22Rv1 (cell line): ENCODE measurements at regions not wholly inside any gene's neighbourhood (a gene's known extent, or its start where the extent isn't known, plus 50 kb on each side); places are given as distances from the start of the nearest gene placed in this dataset.

Experiments used
- ZFX ChIP-seq: fragments of 450-650 bp; IDR thresholded peaks from 2 replicates; pipeline ENCODE4 v1.6.1; 2017; ENCODE audit warnings: antibody characterized with exemption, borderline replicate concordance
- TF ChIP-seq, protein P1 (sequence below): fragments of 450-650 bp; IDR thresholded peaks from 2 replicates; pipeline ENCODE4 v1.5.1; 2017; ENCODE audit warnings: mild to moderate bottlenecking

DNA sequence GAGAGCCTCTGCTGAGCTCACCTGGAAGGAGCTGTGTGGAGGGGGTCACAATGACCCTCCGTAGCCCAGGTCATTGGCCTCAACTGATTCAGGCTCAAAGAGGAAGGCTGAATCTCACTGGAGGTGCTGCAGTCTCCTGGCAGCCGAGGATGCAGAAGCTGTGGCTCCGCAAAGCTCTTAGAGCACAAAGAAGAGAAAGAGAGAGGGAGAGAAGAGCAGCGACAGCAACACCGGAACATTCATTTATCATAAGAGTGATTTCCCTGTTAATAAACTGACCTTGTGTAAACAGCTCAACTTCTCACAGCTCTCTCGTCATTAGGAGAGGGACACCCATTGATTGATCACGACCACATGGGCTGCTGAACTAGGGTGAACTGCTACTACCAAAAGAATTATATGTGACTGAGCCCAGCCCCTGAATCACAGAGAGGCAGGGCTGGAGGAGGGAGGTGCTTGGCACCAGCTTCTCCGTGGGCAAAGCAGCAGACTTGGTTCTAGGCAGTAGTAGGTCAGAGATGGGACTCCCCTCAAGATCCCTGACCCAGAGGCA lies 281.7 kb downstream of the NXPE2 start:
- TF ChIP-seq, protein P1, sequence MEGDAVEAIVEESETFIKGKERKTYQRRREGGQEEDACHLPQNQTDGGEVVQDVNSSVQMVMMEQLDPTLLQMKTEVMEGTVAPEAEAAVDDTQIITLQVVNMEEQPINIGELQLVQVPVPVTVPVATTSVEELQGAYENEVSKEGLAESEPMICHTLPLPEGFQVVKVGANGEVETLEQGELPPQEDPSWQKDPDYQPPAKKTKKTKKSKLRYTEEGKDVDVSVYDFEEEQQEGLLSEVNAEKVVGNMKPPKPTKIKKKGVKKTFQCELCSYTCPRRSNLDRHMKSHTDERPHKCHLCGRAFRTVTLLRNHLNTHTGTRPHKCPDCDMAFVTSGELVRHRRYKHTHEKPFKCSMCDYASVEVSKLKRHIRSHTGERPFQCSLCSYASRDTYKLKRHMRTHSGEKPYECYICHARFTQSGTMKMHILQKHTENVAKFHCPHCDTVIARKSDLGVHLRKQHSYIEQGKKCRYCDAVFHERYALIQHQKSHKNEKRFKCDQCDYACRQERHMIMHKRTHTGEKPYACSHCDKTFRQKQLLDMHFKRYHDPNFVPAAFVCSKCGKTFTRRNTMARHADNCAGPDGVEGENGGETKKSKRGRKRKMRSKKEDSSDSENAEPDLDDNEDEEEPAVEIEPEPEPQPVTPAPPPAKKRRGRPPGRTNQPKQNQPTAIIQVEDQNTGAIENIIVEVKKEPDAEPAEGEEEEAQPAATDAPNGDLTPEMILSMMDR, result no peak
- no peak for TF ChIP-seq ZFX
